ENCODE measurements at regions not wholly inside any gene's neighbourhood (a gene's known extent, or its start where the extent isn't known, plus 50 kb on each side); places are given as distances from the start of the nearest gene placed in this dataset.
"Not testable (repeated sequence)": the region's sequence is repeated elsewhere in the genome, so short reads cannot be mapped to it uniquely, and the experiment has no call there.

DNA sequence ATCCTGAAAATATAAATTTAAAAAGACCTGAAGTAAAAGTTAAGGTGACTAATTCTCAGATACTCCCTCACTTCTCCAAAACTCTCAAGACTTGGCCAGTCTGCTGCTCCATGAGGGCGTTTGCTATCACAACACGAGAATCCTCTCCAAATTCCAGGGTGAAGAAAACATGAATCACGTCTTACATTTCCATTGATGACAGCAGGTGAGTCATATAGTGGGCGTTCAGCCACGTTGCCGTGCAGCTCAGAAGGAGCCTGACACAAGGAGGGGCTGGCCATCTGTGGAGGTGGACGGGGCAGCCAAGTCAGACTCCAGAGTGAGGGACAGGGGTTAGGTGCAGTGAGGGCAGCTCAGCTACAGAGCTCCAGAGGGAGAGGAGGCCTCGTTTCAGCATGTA lies 555.1 kb upstream of the ADAMTS16 start:
- Histone ChIP-seq H3K27ac (no peak overlapping the region), H3K27me3 (replicated peaks) (no peaks in the 10 kb centered on the region), H3K4me3 (ENCODE audit: low read depth, low read length) (no peak overlapping the region), H3K36me3 (replicated peaks) (no peaks in the 10 kb centered on the region)
- peak; percentile 78 for DNase-seq
- in situ Hi-C loops (cut with HindIII; ENCODE audit: low pct_ligation_motif_present, low sequenced_read_pairs): no loop called here
- TF ChIP-seq, protein P1, sequence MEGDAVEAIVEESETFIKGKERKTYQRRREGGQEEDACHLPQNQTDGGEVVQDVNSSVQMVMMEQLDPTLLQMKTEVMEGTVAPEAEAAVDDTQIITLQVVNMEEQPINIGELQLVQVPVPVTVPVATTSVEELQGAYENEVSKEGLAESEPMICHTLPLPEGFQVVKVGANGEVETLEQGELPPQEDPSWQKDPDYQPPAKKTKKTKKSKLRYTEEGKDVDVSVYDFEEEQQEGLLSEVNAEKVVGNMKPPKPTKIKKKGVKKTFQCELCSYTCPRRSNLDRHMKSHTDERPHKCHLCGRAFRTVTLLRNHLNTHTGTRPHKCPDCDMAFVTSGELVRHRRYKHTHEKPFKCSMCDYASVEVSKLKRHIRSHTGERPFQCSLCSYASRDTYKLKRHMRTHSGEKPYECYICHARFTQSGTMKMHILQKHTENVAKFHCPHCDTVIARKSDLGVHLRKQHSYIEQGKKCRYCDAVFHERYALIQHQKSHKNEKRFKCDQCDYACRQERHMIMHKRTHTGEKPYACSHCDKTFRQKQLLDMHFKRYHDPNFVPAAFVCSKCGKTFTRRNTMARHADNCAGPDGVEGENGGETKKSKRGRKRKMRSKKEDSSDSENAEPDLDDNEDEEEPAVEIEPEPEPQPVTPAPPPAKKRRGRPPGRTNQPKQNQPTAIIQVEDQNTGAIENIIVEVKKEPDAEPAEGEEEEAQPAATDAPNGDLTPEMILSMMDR (IDR thresholded peaks at IDR 0.05; ENCODE audit: low read depth, low read length, missing control alignments): no peak

DNA sequence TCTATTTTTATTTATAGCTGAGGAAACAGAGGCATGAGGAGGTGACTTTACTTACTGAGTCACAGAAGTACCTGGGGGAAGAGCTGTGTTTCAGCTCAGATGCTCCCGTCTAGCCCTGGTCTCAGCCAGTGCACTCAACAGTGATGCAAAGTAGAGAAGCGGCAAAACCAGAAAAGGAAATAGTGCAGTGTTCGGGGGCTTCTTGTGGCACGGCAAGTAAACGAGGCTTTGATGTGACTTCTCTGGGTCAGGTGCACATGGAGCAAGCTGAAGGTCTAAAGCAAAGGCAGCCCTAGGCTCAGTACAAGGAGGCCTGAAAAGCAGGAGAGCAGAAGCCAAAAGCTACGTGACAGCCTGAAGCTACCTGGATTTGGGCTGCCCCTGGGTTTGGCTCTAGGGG lies 526.7 kb upstream of the ADAMTS16 start:
- no peak overlapping the region for H3K4me3 ChIP-seq (ENCODE audit: low read depth, low read length)
- in situ Hi-C loops (cut with HindIII; ENCODE audit: low pct_ligation_motif_present, low sequenced_read_pairs): no loop called here
- H3K27ac ChIP-seq: no peak overlapping the region
- H3K36me3 ChIP-seq (replicated peaks): no peaks in the 10 kb centered on the region
- no peak for DNase-seq
- TF ChIP-seq, protein P1 (IDR thresholded peaks at IDR 0.05; ENCODE audit: low read depth, low read length, missing control alignments): no peak
- H3K27me3 ChIP-seq (replicated peaks): no peaks in the 10 kb centered on the region

DNA sequence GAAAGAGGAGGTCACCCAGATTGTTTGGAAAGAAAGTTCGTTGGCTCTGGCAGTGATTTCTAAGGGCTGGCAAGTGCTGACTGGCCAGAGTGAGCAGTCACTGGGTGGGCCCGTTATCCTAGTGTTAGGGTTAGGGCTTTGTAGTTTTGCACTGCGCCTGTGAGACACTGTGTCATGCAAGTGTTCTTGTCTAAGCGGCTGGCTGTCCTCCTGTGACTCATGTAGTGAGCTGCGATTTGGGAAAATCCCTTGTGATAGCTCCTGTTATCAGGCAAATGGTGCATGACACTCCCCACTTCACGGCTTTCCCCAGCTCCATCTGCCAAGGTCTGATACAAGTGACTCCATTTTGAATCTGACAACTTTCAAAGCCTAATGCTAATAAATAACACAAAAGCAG lies 526.0 kb upstream of the ADAMTS16 start:
- H3K27me3 ChIP-seq (replicated peaks): no peaks in the 10 kb centered on the region
- no peaks in the 10 kb centered on the region for H3K36me3 ChIP-seq (replicated peaks)
- TF ChIP-seq, protein P1 (IDR thresholded peaks at IDR 0.05; ENCODE audit: low read depth, low read length, missing control alignments): no peak
- no peak for DNase-seq
- in situ Hi-C loops (cut with HindIII; ENCODE audit: low pct_ligation_motif_present, low sequenced_read_pairs): no loop called here
- no peak overlapping the region for H3K4me3 ChIP-seq (ENCODE audit: low read depth, low read length)
- H3K27ac ChIP-seq: no peak overlapping the region

DNA sequence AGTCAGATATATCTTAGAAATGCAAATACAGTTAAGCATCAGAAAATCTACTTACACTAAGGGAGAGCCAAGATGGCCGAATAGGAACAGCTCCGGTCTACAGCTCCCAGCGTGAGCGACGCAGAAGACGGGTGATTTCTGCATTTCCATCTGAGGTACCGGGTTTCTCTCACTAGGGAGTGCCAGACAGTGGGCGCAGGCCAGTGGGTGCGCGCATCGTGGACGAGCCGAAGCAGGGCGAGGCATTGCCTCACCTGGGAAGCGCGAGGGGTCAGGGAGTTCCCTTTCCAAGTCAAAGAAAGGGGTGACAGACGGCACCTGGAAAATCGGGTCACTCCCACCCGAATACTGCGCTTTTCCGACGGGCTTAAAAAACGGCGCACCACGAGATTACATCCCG lies 524.8 kb upstream of the ADAMTS16 start:
- H3K4me3 ChIP-seq (ENCODE audit: low read depth, low read length); in situ Hi-C loops (cut with HindIII; ENCODE audit: low pct_ligation_motif_present, low sequenced_read_pairs); DNase-seq; H3K36me3 ChIP-seq (replicated peaks); H3K27ac ChIP-seq; H3K27me3 ChIP-seq (replicated peaks): not testable (repeated sequence)

DNA sequence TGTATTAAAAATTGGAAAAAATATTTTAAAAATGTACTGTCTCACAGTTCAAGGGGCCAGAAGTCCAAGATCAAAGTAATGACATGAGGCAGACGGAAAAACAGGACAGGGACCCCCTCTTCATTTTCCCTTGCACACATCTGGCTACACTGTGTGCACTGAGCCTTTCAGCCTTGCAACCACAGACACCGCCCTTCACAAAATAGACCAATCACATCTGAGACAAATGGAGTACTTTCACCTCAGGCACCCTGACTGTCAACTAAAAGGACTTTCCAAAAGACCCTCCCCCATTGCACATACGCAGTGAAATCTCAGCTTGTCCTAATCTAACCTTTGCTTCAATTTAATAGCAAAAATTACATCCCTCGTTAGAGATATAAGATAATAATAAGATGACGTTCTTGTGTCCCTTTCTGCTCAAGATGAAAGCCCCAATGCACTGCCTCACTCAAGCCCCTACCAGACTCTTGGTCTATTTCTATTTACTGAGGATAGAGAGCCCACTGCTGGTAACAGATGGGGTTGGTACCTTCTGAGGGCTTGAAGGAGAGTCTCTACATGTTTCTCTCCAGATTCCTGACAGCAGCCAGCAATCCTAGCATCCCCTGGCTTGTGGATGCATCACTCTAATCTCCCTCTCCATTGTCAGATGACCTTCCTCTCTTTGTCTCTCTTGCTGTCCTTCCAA lies 514.8 kb upstream of the ADAMTS16 start:
- no peak for DNase-seq
- no peaks in the 10 kb centered on the region for H3K36me3 ChIP-seq (replicated peaks)
- in situ Hi-C loops (cut with HindIII; ENCODE audit: low pct_ligation_motif_present, low sequenced_read_pairs): no loop called here
- H3K4me3 ChIP-seq (ENCODE audit: low read depth, low read length): no peak overlapping the region
- TF ChIP-seq, protein P1 (IDR thresholded peaks at IDR 0.05; ENCODE audit: low read depth, low read length, missing control alignments): no peak
- H3K27ac ChIP-seq: no peak overlapping the region
- H3K27me3 ChIP-seq (replicated peaks): no peaks in the 10 kb centered on the region

DNA sequence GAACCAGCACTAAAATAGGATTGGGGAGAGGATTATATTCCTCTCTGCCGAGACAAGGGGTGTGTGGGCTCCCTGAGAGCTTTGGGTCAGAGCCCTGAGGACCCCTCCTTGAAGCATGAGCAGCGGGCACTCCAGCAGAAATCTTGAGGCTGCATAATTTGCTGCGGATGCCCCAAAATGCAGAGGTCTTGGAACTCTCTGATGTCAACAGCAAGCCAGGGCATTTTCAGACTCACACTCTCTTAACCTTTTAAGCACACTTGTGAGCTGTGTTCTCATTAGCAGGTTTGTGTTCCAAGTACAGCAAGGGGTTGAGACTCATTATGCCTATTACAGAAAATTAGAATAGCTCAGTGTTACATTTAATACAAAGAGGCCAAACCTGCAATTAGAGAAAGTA lies 513.0 kb upstream of the ADAMTS16 start:
- no peak overlapping the region for H3K27ac ChIP-seq
- DNase-seq: no peak
- H3K27me3 ChIP-seq (replicated peaks): no peaks in the 10 kb centered on the region
- TF ChIP-seq, protein P1 (IDR thresholded peaks at IDR 0.05; ENCODE audit: low read depth, low read length, missing control alignments): no peak
- H3K36me3 ChIP-seq (replicated peaks): no peaks in the 10 kb centered on the region
- no peak overlapping the region for H3K4me3 ChIP-seq (ENCODE audit: low read depth, low read length)
- in situ Hi-C loops (cut with HindIII; ENCODE audit: low pct_ligation_motif_present, low sequenced_read_pairs): no loop called here
